Esophagus muscularis mucosa (tissue), 4 donors: ENCODE measurements at regions not wholly inside any gene's neighbourhood (a gene's known extent, or its start where the extent isn't known, plus 50 kb on each side); places are given as distances from the start of the nearest gene placed in this dataset.

ENCODE experiments used
- DNase-seq: peaks from one replicate; pipeline ENCODE4 v3.0.0-alpha.2; 2017; ENCODE audit errors: extremely low spot score
- H3K27ac ChIP-seq, 4 donors: fragments of 200-600 bp; sonication (generic); replicated peaks in 1 of 4; 1 replicate in 3 of 4; 2 replicates in 1 of 4; pipeline ENCODE4 v1.5.1; 2016 to 2019; ENCODE audit warnings: mild to moderate bottlenecking in 1 of 4
- H3K27me3 ChIP-seq, 4 donors: fragments of 200-600 bp; sonication (generic); one replicate each; pipeline versions ENCODE4 v1.5.1 to v1.6.0; 2016 to 2019
- H3K36me3 ChIP-seq, 4 donors: fragments of 200-600 bp; sonication (generic); one replicate each; pipeline ENCODE4 v1.5.1; 2016 to 2019
- H3K4me1 ChIP-seq, 4 donors: fragments of 200-600 bp; sonication (generic); one replicate each; pipeline ENCODE4 v1.5.1; 2016 to 2019
- H3K4me3 ChIP-seq, 4 donors: fragments of 200-600 bp; sonication (generic); 1 replicate in 2 of 4; 2 replicates in 2 of 4; pipeline ENCODE4 v1.5.1; 2016 to 2019; ENCODE audit warnings: mild to moderate bottlenecking in 4 of 4, moderate library complexity in 1 of 4
- H3K9me3 ChIP-seq, 4 donors: fragments of 200-600 bp; sonication (generic); 1 replicate in 3 of 4; 2 replicates in 1 of 4; pipeline ENCODE4 v1.5.1; 2016 to 2019
- EP300 ChIP-seq: sonication (generic); formaldehyde crosslinking; IDR thresholded peaks from one replicate; pipeline ENCODE4 v1.6.1; 2017; ENCODE audit warnings: antibody characterized with exemption
- POLR2A ChIP-seq: fragments of 450-650 bp; IDR thresholded peaks from one replicate; pipeline ENCODE4 v1.6.1; 2017; ENCODE audit warnings: antibody characterized with exemption, moderate library complexity, mild to moderate bottlenecking, low read depth
- POLR2AphosphoS5 ChIP-seq, 2 donors: sonication (generic); formaldehyde crosslinking; IDR thresholded peaks; one replicate each; pipeline ENCODE4 v1.6.1; 2017; ENCODE audit warnings: antibody characterized with exemption in 2 of 2
- WGBS: methylation state at CpG from one replicate; pipeline ENCODE4 v1.1.5; 2018; 5-methylcytosine and 5-hydroxymethylcytosine counted together
- intact Hi-C: fragments of 100-400 bp; cut with DNase I; formaldehyde crosslinking; loops from one replicate; pipeline ENCODE4 v1.15.1; 2023
- TF ChIP-seq, protein P1 (sequence below), 3 experiments: fragments of 200-600 bp in 2 of 3; fragments of 450-650 bp in 1 of 3; sonication (generic) in 2 of 3; IDR thresholded peaks; one replicate each; pipeline ENCODE4 v1.5.1; 2017 to 2019; ENCODE audit warnings: antibody characterized with exemption in 3 of 3, mild to moderate bottlenecking in 2 of 3, moderate library complexity in 1 of 3

DNA sequence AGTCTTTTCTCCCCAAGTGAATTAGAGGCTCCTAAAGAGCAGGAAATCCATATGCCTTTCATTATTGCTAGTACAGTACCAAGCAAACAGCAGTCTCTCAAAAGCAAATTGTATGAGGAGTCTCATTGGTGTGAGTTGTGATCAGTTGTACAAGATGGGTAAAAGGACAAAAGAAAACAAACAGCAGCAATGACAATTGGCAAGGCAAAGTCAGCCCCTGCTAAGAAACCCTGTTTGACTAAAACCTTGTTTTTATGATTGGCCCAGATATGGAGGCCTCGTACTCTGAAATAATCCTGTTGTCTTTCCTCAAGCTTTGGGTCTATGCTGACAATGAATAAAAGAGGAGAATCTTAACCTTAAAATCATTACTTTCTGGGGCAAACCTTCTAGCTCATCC is 69.8 kb downstream of the FOXD1 start:
- Histone ChIP-seq H3K27ac (no peak overlapping the region), H3K4me3 (no peak overlapping the region), H3K27me3 (peaks cover 0 to 40% (median 16%) of the 10 kb centered on the region in 4 donors), H3K4me1 (peaks cover 11 to 23% (median 13%) of the 10 kb centered on the region in 4 donors), H3K9me3 (no peaks in the 10 kb centered on the region), H3K36me3 (no peaks in the 10 kb centered on the region)
- intact Hi-C loops, result no loop called here
- DNase-seq, result no peak
- WGBS, result 90% methylated on average over 1 of the region's 1 CpG
- no peak for TF ChIP-seq POLR2A
- TF ChIP-seq, protein P1, sequence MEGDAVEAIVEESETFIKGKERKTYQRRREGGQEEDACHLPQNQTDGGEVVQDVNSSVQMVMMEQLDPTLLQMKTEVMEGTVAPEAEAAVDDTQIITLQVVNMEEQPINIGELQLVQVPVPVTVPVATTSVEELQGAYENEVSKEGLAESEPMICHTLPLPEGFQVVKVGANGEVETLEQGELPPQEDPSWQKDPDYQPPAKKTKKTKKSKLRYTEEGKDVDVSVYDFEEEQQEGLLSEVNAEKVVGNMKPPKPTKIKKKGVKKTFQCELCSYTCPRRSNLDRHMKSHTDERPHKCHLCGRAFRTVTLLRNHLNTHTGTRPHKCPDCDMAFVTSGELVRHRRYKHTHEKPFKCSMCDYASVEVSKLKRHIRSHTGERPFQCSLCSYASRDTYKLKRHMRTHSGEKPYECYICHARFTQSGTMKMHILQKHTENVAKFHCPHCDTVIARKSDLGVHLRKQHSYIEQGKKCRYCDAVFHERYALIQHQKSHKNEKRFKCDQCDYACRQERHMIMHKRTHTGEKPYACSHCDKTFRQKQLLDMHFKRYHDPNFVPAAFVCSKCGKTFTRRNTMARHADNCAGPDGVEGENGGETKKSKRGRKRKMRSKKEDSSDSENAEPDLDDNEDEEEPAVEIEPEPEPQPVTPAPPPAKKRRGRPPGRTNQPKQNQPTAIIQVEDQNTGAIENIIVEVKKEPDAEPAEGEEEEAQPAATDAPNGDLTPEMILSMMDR (IDR thresholded peaks at IDR 0.05), result no peak
- no peak for TF ChIP-seq POLR2AphosphoS5 (IDR thresholded peaks at IDR 0.05)
- no peak for TF ChIP-seq EP300

DNA sequence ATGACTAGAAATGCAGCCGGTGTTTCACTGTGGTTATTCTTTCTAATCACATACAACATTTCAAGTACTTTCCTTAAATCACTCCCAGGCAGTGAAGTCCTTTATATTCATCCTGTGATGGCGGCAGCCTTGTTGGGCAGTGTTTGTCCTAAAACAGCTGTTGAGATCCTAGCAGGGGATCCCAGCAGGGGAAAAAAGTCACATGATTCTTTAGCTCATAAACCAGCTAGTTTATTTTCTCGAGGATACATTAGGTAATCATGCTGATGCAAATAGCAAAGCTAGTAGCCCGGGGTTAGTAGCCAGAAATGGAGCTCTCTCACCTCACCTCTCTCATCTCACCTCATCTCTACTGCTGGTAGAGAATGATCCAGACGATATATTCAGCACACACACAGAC is 70.5 kb downstream of the FOXD1 start:
- H3K36me3 ChIP-seq, result no peaks in the 10 kb centered on the region
- H3K27ac ChIP-seq, result no peak overlapping the region
- peaks cover 0 to 33% (median 16%) of the 10 kb centered on the region in 4 donors for H3K27me3 ChIP-seq
- intact Hi-C loops, result no loop called here
- peaks cover 11 to 23% (median 13%) of the 10 kb centered on the region in 4 donors for H3K4me1 ChIP-seq
- TF ChIP-seq EP300, result no peak
- H3K9me3 ChIP-seq, result no peaks in the 10 kb centered on the region
- WGBS, result 65% methylated on average over 5 of the region's 5 CpGs
- no peak overlapping the region for H3K4me3 ChIP-seq
- DNase-seq, result no peak

DNA sequence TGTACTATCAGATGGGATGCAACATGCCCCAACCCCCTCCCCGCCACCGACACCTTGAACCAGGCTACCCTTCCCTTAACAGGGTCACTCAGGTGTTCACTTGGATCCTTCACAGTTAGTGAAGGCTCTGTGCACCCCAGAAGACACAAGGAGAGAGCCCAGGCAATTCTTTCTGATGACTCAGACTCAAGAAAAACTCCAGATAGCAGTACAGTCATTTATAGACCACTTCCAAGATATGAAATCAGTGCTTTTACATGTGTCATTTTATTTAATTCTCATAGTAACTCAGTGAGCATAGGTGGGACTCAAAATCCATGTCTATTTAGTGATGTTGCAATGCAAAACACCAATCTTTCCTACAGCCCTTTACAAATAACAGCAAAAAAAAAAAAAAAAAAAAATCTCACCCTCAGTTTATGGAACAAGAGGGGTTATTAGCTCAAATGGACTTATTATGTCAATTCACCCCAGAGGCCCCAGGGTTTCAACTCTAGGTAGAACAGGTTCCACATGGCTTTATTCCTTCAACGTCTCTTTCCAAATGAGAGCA is 71.9 kb downstream of the FOXD1 start:
- no peak for DNase-seq
- no peak overlapping the region for H3K4me3 ChIP-seq
- H3K27me3 ChIP-seq, result peaks cover 0 to 19% (median 10%) of the 10 kb centered on the region in 4 donors
- intact Hi-C loops, result no loop called here
- TF ChIP-seq POLR2AphosphoS5 (IDR thresholded peaks at IDR 0.05), result no peak
- TF ChIP-seq POLR2A, result no peak
- TF ChIP-seq EP300, result no peak
- TF ChIP-seq, protein P1 (IDR thresholded peaks at IDR 0.05), result no peak
- H3K27ac ChIP-seq, result no peak overlapping the region
- H3K4me1 ChIP-seq, result peaks cover 3 to 12% (median 5%) of the 10 kb centered on the region in 4 donors
- no peaks in the 10 kb centered on the region for H3K9me3 ChIP-seq
- 98% methylated on average over 3 of the region's 3 CpGs for WGBS
- H3K36me3 ChIP-seq, result no peaks in the 10 kb centered on the region

DNA sequence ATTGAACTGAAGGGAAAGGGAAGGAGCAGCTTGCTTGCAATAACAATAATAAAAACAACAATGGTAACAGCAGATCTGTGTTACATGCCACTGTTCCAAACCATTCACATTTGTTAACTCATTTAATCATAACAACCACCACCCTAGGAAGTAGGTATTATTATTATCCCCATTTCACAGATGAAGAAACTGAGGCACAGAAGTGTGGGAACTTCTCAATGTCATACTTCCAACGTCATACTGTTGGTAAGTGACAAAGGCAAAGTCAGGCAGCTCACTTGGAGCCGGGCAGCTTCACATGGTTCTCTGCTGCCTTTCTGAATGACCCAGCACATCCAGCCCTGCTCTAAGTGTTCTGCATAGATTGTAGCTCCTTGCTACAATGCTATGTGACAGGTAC is 72.6 kb downstream of the FOXD1 start:
- peak; percentile 75 for DNase-seq
- Histone ChIP-seq H3K27me3 (peaks cover 0 to 12% (median 6%) of the 10 kb centered on the region in 4 donors), H3K36me3 (no peaks in the 10 kb centered on the region), H3K4me3 (no peak overlapping the region), H3K27ac (no peak overlapping the region), H3K4me1 (peaks cover 0 to 14% (median 5%) of the 10 kb centered on the region in 4 donors), H3K9me3 (no peaks in the 10 kb centered on the region)
- 85% methylated on average over 2 of the region's 2 CpGs for WGBS
- no peak for TF ChIP-seq POLR2A
- no peak for TF ChIP-seq POLR2AphosphoS5 (IDR thresholded peaks at IDR 0.05)
- TF ChIP-seq EP300, result no peak
- TF ChIP-seq, protein P1 (IDR thresholded peaks at IDR 0.05), result no peak
- intact Hi-C loops, result no loop called here

DNA sequence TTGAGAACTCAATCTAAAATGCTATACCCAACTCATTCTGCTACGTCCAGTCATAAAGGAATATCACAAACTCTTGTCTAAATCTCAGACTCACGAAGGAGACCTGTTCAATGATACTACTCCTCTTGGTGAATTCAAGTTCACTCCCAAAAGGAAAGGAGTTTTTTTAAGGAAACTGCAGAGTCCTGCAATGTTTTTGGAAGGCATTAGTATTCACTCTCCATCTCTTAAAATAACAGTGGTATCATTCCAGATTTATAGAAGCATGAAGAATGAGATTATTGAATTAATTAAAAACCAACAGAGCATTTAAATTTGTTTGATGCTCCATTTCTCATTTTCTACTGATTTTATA is 73.4 kb downstream of the FOXD1 start:
- no peak for DNase-seq
- H3K36me3 ChIP-seq, result no peaks in the 10 kb centered on the region
- no peaks in the 10 kb centered on the region for H3K9me3 ChIP-seq
- no peak overlapping the region for H3K27ac ChIP-seq
- WGBS, result 90% methylated on average over 2 of the region's 2 CpGs
- peaks cover 0 to 19% (median 8%) of the 10 kb centered on the region in 4 donors for H3K4me1 ChIP-seq
- peaks cover 0 to 4% (median 2%) of the 10 kb centered on the region in 4 donors for H3K27me3 ChIP-seq
- no peak for TF ChIP-seq POLR2AphosphoS5 (IDR thresholded peaks at IDR 0.05)
- TF ChIP-seq, protein P1 (IDR thresholded peaks at IDR 0.05), result no peak
- TF ChIP-seq EP300, result no peak
- no peak for TF ChIP-seq POLR2A
- no peak overlapping the region for H3K4me3 ChIP-seq
- intact Hi-C loops, result no loop called here
